ENCODE measurements at regions not wholly inside any gene's neighbourhood (a gene's known extent, or its start where the extent isn't known, plus 50 kb on each side); places are given as distances from the start of the nearest gene placed in this dataset.

DNA sequence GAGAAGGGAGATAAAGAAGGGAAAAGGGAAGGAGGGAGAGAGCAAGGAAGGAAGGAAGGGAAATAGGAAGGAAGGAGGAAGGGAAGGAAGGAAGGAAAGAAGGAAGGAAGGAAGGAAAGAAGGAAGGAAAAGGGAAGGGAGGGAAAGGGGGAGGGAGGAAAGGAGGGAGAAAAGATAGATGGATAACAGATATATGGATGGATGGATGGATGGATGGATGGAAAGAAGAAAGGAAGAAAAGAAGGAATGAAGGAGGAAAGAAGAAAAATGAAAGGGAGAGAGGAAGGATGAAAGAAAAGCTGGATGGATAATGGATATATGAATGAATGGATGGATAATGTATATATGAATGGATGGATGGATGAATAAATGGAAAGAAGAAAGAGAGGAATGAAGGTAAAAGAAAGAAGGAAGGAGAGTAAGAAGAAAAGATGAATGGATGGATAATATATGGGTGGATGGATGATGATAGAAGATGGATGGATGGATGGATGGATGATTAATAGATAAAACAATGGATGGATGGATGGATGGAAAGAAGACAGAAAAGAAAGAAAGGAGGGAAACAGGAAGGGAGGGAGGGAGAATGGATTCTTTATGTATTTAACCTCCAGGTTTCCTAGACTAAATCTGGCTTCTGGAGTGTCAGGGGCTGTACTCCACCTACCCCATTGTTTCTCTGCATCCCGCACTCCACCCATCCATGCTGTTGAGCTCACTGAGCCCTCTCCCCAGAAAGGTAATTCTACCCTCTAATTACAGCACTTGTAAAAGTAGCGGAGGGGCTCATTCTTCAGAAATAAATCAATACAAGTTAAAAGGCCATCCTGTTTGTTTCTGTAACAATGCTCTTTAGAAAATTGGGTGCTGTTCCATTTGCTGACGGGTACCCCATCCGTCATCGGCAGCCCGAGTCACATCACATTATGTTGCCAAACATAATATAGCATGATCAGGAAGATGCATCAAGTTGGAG lies 506.1 kb downstream of the MIAT start:
- TF ChIP-seq, protein P1, sequence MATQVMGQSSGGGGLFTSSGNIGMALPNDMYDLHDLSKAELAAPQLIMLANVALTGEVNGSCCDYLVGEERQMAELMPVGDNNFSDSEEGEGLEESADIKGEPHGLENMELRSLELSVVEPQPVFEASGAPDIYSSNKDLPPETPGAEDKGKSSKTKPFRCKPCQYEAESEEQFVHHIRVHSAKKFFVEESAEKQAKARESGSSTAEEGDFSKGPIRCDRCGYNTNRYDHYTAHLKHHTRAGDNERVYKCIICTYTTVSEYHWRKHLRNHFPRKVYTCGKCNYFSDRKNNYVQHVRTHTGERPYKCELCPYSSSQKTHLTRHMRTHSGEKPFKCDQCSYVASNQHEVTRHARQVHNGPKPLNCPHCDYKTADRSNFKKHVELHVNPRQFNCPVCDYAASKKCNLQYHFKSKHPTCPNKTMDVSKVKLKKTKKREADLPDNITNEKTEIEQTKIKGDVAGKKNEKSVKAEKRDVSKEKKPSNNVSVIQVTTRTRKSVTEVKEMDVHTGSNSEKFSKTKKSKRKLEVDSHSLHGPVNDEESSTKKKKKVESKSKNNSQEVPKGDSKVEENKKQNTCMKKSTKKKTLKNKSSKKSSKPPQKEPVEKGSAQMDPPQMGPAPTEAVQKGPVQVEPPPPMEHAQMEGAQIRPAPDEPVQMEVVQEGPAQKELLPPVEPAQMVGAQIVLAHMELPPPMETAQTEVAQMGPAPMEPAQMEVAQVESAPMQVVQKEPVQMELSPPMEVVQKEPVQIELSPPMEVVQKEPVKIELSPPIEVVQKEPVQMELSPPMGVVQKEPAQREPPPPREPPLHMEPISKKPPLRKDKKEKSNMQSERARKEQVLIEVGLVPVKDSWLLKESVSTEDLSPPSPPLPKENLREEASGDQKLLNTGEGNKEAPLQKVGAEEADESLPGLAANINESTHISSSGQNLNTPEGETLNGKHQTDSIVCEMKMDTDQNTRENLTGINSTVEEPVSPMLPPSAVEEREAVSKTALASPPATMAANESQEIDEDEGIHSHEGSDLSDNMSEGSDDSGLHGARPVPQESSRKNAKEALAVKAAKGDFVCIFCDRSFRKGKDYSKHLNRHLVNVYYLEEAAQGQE (IDR thresholded peaks at IDR 0.05; ENCODE audit: insufficient read depth in 1 of 2, low read depth in 2 of 2, low read length in 2 of 2) = no peak
- TF ChIP-seq SIN3A (IDR thresholded peaks at IDR 0.05; ENCODE audit: borderline replicate concordance, insufficient read depth, low read length) (no peak), TAF1 (IDR thresholded peaks at IDR 0.05; ENCODE audit: borderline replicate concordance, insufficient read depth, low read length) (no peak), POLR2AphosphoS5 (IDR thresholded peaks at IDR 0.05; ENCODE audit: low read depth, low read length) (no peak)

DNA sequence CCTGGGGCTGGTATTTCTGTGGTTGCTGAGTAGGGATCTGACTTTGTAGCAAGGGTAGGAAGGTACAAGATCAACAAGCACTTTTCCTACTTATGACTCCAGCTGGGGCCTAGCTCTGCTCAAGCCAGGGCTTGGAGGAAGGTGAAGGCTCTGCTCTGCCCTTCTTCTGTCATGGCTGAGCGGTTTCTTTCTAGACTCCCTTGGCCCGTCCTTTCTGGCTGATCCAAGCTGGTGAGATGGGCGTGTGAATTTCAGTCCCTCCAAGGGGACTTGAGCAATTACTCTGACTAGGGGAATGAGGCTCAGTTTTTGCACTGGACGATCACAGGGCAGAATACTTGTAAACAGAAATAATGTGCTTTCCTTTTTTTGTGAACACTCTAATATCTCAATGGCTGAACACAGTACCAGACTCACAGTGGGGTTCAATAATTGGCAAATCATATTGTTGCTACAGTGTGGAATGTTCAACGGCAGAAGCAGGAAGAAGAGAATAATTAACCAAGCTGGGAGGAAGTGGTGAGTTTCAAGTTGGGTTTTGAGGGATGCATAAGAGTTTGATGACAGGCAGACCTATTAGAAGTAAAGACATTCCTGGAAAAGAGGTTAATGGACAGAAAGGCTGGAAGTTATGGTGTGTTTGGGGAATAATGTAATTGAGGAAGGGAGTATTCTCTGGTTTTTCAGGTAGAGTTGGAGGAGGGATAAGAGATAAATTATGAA lies 507.6 kb downstream of the MIAT start:
- TF ChIP-seq, protein P1 (IDR thresholded peaks at IDR 0.05; ENCODE audit: insufficient read depth in 1 of 2, low read depth in 2 of 2, low read length in 2 of 2) = no peak
- TF ChIP-seq FOXP2 (optimal IDR thresholded peaks at IDR 0.05; ENCODE audit: borderline replicate concordance, extremely low read depth, extremely low read length, insufficient read depth) (no peak), POLR2AphosphoS5 (IDR thresholded peaks at IDR 0.05; ENCODE audit: low read depth, low read length) (no peak), SIN3A (IDR thresholded peaks at IDR 0.05; ENCODE audit: borderline replicate concordance, insufficient read depth, low read length) (no peak), TAF1 (IDR thresholded peaks at IDR 0.05; ENCODE audit: borderline replicate concordance, insufficient read depth, low read length) (no peak)

DNA sequence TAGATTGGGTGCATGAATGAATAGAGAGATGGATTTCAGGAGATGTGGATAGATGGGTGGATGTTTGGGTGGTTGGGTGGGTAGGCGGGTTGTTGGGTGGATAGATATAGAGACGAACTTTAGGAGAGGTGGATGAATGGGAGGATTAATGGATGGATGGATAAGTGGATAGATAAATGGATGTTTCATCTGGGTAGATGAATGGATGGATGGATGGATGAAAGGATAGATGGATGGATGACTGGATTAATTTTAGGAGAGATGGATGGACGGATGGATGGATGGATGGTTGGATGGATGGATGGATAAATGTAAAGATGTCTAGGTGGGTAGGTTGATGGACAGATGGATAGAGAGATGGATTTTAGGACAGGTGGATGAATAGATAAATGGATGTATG lies 511.3 kb downstream of the MIAT start:
- TF ChIP-seq TAF1 (IDR thresholded peaks at IDR 0.05; ENCODE audit: borderline replicate concordance, insufficient read depth, low read length) (no peak), FOXP2 (optimal IDR thresholded peaks at IDR 0.05; ENCODE audit: borderline replicate concordance, extremely low read depth, extremely low read length, insufficient read depth) (no peak), SIN3A (IDR thresholded peaks at IDR 0.05; ENCODE audit: borderline replicate concordance, insufficient read depth, low read length) (no peak), POLR2AphosphoS5 (IDR thresholded peaks at IDR 0.05; ENCODE audit: low read depth, low read length) (no peak)
- TF ChIP-seq, protein P1 (IDR thresholded peaks at IDR 0.05; ENCODE audit: insufficient read depth in 1 of 2, low read depth in 2 of 2, low read length in 2 of 2) = no peak

DNA sequence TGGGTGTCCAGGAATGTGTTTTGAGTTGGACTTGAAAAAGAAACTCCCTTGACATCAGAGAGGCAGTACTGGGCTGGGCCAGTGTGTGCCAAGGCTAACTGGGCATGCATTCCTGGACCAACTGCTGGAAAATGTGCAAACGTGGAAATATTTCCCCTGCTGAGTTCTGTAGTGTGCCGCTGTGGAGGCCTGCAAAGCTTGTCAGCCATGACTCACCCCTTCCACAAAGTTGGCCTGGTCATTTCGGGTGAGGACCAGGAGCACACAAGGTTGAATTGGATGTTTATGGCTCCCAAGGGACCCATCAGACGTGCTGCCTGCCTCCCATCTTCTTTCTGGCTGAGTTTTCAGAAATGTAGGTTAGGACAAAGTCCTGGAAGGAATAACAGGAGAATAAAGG lies 513.1 kb downstream of the MIAT start:
- TF ChIP-seq, protein P1 (IDR thresholded peaks at IDR 0.05; ENCODE audit: insufficient read depth in 1 of 2, low read depth in 2 of 2, low read length in 2 of 2) = no peak
- TF ChIP-seq FOXP2 (optimal IDR thresholded peaks at IDR 0.05; ENCODE audit: borderline replicate concordance, extremely low read depth, extremely low read length, insufficient read depth) = no peak

Measured in PFSK-1 (cell line).